ENCODE measurements at regions not wholly inside any gene's neighbourhood (a gene's known extent, or its start where the extent isn't known, plus 50 kb on each side); places are given as distances from the start of the nearest gene placed in this dataset.
A peak's percentile ranks its signal among the peaks of the same experiment; 100 is the strongest.

GRCh38 chr15:60095711-60096110 lies 91.6 kb downstream of the FOXB1 start:
- no peak for DNase-seq

- no peak for DNase-seq
Measured at GRCh38 chr15:60096157-60096556, 92.0 kb downstream of the FOXB1 start.

- DNase-seq, result no peak
Measured at GRCh38 chr15:60101416-60101815, 97.3 kb downstream of the FOXB1 start.

GRCh38 chr15:60102748-60103147 lies 98.6 kb downstream of the FOXB1 start:
- no peak for DNase-seq

- DNase-seq, result no peak
Measured at GRCh38 chr15:60110909-60111308, 106.8 kb downstream of the FOXB1 start.

- no peak for DNase-seq
Measured at GRCh38 chr15:60115579-60116380, 111.7 kb downstream of the FOXB1 start.

- no peak for DNase-seq
Measured at GRCh38 chr15:60116456-60117089, 112.5 kb downstream of the FOXB1 start.

GRCh38 chr15:60118146-60118545 lies 114.0 kb downstream of the FOXB1 start:
- DNase-seq, result no peak

- no peak for DNase-seq
Measured at GRCh38 chr15:60118626-60119025, 114.5 kb downstream of the FOXB1 start.

- no peak for DNase-seq
Measured at GRCh38 chr15:60119101-60119500, 115.0 kb downstream of the FOXB1 start.

GRCh38 chr15:60120100-60120499 lies 116.0 kb downstream of the FOXB1 start:
- DNase-seq, result no peak

GRCh38 chr15:60121845-60122244 lies 117.7 kb downstream of the FOXB1 start:
- peak; percentile 57 for DNase-seq

GRCh38 chr15:60122691-60123090 lies 118.6 kb downstream of the FOXB1 start:
- DNase-seq, result no peak

GRCh38 chr15:60124460-60125070 lies 120.5 kb downstream of the FOXB1 start:
- no peak for DNase-seq

GRCh38 chr15:60125334-60125733 lies 121.2 kb downstream of the FOXB1 start:
- no peak for DNase-seq

- DNase-seq, result no peak
Measured at GRCh38 chr15:60126200-60126599, 122.1 kb downstream of the FOXB1 start.

- DNase-seq, result no peak
Measured at GRCh38 chr15:60126661-60127060, 122.5 kb downstream of the FOXB1 start.

GRCh38 chr15:60128000-60128376 lies 123.9 kb downstream of the FOXB1 start:
- no peak for DNase-seq

- DNase-seq, result no peak
Measured at GRCh38 chr15:60128710-60129109, 124.6 kb downstream of the FOXB1 start.

- DNase-seq, result no peak
Measured at GRCh38 chr15:60130398-60130797, 126.3 kb downstream of the FOXB1 start.

GRCh38 chr15:60130821-60131220 lies 126.7 kb downstream of the FOXB1 start:
- no peak for DNase-seq

- no peak for DNase-seq
Measured at GRCh38 chr15:60134609-60135008, 130.5 kb downstream of the FOXB1 start.

GRCh38 chr15:60135961-60136360 lies 131.8 kb downstream of the FOXB1 start:
- no peak for DNase-seq

- DNase-seq, result no peak
Measured at GRCh38 chr15:60137711-60138396, 133.7 kb downstream of the FOXB1 start.

Measured in stimulated activated CD4-positive, alpha-beta T cell treated with anti-CD3 and anti-CD28 coated beads, Interleukin-15, amount 100 ng/mL, for 24 hours (primary cell).